Ramos (cell line): ENCODE measurements at regions not wholly inside any gene's neighbourhood (a gene's known extent, or its start where the extent isn't known, plus 50 kb on each side); places are given as distances from the start of the nearest gene placed in this dataset.

Experiments
- in situ Hi-C: fragments of 300-500 bp; cut with MboI; formaldehyde crosslinking; loops from one replicate; pipeline ENCODE4 v1.14.3; 2022; ENCODE audit warnings: low sequenced_read_pairs; ENCODE audit not compliant: unreplicated experiment

DNA sequence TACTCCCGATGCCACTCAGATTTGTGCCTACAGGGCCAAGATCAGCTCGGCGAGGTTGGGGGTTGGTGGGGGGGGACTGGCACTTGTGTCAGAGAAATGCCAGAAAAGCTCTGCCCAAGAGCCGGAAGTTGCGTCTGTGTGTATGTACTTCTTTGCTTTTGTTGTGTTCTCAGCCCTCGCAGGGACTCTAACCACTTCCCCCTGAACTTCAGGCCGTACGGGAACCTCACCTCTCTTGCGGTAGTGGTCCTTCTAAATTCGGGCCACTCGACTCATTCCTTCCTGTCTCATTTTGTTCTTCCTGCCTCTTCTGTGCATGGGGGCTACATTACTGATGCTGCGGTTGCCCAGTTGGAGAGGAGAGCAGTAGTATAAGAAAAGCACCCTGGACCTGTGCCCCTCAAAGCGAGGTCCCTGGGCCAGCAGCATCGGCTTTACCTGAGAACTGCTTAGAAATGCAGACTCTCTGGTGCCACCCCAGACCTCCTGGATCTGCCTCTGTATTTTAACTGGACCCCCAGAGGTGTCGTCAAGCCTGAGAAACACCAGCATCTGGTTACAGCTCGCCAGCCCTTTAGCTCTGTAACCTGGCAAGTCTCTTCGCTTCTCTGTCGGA is 146.3 kb upstream of the RPS6KA3 start:
- in situ Hi-C loops, result no loop called here

DNA sequence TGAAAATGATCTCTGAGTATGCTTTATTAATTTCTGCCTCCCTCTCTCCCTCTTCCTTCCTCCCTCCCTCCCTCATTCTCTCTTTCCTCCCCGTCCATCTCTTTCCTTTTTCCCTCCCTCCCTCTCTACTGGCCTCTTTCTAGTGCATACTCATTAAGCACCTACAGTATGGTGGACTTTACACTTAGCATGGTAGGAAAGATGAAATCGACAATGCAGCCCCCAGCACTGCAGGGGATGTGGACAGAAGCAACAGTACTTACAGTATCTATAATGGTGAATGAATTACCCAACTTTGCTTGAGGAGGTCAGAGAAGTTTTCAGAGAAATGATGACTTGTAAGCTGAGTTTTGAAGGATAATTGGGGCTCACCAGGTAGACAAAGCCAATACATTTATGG is 143.8 kb upstream of the RPS6KA3 start:
- in situ Hi-C loops, result no loop called here

DNA sequence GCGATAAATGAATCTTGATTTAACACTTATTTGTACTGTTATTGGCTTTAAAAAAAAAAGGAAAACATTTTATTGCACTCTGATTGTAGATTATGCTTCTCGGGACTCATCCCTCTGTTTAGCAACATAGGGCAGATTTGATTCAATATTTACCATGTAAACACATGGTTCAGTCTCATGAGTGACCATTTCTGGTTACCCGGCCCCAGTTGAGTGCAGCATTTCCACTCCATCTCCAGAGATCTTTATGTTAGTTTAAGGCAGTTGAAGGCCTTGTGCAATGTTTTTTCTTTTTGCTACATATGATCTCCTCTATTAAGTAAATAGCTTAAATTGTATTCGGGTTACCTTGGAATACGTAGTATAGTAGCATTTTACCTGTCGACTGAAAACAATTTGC is 143.3 kb upstream of the RPS6KA3 start:
- in situ Hi-C loops, result no loop called here

DNA sequence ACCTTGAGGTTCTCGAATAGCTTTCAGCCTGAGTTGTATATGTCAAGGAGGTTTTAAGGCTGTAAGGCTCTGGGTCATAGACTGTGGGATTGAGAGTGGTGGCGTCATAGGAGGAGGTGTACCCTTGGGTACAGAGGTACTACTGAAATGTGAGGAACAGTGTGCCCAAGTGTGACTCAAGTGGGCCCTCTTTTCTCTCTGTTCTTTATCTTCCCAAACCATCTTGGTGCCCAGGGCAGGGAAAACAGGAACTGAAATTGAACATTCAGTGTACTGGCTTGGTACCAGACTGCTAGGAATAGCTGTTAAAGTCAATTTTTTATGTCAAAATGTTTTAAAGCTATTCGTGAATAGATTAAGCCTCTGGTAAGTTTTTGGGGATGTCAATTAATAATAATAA is 136.2 kb upstream of the RPS6KA3 start:
- in situ Hi-C loops, result no loop called here

DNA sequence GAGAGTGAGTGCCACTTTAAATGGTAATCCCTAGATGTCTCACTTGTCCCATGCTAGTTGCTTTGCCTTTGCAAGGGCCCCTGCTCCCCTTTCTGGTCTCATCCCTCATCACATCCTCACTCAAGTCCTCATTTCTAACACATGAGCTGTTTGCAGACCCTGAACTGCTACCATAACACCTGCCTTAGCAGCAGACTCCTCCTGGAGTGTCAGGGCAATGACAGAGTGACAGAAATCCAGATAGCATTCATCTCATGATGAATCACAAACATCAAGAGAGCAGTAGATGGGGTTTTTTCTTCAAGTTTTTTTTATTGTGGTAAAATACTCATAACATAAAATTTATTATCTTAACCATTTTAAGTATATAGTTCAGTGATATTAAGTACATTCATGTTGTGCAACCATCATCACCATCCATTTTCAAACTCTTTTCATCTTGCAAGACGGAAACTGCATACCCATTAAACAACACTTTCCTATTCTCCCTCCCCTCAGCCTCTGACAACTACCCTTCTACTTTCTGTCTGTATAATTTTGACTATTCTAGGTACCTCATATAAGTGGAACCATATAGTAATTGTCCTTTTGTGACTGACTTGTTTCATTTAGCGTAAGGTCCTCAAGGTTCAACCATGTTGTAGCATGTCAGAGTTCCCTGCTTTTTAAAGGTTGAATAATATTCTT is 133.2 kb upstream of the RPS6KA3 start:
- in situ Hi-C loops, result no loop called here

DNA sequence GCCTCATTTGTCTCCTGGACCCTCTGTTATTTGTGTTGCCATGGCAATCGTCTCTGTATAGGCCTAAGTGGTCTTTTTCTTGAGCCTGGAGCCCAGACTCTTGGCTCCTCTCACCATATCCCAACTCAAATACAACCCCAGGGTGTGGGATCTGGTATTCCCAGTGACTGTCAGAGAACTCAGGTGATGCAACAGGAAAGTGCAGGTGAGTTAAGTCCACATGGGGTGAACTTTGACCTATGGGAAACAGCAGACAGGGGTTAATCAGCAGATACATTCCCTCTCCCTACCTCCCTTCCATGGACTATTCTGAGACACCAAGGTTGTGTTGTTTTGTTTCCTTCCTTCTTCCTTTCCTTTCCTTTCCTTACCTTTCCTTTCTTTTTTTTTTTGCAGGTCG is 130.9 kb upstream of the RPS6KA3 start:
- in situ Hi-C loops, result no loop called here

DNA sequence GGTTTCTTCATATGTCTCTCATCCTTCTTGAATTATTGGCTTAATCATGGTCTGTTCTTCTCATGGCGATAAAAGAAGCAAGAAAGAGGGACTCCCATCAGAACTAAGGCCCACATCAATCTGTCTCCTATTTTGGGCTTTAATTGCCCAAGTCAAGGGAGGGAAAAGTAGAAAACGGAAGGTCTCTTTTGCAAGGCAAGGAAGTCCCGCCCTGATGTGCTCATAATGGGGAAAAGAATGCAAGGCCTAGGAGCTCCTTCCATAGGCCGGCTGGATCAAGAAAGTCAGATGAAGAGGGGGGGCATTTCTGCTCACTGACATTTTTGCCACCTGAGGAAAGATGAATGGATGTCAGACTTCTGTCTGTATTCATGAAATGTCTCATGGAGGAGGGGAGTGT is 127.7 kb upstream of the RPS6KA3 start:
- in situ Hi-C loops, result no loop called here

DNA sequence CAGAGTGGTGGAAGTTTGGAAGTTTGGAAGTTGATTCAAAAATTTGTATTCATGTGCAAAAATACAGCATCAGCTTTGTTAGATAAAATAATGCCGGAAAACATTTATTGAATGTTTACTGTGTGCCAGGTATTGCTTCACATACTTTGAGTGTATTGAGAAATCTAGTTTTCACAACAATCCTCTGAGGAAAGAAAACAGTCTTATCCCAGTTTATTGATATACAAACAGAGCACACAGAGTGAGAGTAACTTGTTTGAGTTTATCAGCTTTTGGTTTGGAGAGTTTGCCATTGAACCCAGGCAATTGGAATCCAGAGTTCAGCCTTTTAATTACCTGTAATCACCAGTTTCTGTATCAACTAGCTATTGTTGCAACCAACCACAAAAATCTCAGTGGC is 127.2 kb upstream of the RPS6KA3 start:
- in situ Hi-C loops, result no loop called here

DNA sequence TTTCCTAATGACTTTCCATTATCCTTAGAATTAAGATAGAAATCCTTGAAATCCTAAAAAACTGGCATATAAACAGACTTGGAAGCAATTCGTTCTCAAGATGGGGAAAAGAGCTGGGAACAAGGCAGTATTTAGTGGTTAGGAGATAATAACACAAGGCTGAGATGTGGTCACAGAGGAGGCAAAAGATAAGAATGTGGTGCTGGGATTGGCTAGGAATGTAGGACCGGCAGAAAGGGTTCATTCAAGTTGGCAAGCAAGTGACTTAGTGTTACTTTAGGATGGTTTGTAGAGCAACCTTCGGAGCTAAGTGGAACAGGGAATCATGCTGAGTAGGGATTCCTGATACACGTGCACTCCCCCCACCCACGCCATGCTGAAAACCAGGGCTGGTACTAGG is 121.9 kb upstream of the RPS6KA3 start:
- in situ Hi-C loops, result no loop called here

DNA sequence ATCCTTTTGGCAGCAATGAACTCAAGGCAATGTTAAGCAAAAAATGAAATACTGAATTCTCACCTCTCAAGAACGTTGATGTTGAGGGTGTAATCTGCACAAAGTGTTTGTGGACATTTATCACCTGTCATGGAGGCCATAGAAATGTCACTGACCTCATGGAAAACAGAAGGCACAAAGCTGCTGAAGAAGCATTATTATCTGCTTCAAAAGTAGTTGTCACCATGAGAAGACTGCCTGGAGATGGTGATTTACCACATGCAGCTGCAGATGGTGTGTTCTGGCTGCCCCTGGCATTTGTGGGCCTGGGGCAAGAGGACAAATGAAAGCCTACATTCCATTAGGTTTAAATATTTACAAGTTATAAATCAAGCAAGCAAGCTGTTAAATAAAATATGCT is 116.8 kb upstream of the RPS6KA3 start:
- in situ Hi-C loops, result no loop called here

DNA sequence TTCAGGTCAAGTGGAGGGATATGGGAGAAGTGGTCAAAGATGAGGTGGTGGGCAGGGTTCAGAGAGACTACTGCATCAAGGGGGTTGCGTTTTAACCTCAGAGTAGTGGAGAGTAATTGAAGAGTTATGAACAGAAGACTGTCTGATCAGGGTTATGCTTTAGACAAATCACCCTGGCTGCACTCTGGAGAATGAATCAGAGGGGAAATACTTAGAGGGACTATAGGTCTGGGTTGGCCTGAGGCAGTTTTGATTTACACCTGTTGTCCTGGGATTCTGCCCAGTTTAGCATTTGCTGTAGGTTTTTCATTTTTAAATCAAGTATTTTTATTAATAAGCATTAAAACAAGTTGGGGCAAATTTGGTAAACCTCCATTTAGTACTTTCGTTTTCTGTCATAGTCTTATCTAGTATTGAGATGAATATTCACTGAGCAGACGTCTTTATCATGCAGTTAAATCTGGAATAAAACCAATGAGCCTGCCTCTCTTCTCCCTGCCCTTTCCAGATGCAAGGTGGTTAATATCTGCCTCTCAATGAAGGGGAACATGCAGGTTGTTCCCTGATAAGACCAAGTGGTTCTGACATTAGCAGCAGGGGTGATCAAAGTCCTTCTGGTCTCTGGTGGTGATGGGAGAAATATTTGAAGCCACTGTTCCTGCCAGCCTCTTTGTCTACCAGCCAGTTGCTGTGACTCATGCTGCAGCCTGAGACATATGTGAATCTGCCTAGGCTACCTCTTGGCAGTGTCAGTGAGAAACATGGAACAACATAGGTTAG is 116.0 kb upstream of the RPS6KA3 start:
- in situ Hi-C loops, result no loop called here

DNA sequence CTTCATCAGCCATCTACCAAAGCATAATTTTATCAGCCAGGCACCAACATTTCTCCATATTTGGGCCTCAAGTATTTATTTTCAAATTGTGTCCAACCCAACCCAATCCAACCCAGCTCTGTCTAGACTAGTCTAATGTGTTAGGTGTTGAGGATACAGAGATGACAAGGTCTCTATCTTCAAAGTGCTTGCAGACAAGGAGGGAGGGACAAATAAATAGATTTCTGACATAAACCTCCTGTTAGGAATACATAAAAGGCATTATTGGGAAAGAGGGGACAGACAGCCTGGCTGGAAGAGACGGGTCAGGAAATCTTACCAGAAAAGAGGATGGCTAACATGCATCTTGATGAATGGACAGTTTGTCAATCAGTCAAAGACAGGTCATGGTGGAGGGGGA is 115.4 kb upstream of the RPS6KA3 start:
- in situ Hi-C loops, result no loop called here

DNA sequence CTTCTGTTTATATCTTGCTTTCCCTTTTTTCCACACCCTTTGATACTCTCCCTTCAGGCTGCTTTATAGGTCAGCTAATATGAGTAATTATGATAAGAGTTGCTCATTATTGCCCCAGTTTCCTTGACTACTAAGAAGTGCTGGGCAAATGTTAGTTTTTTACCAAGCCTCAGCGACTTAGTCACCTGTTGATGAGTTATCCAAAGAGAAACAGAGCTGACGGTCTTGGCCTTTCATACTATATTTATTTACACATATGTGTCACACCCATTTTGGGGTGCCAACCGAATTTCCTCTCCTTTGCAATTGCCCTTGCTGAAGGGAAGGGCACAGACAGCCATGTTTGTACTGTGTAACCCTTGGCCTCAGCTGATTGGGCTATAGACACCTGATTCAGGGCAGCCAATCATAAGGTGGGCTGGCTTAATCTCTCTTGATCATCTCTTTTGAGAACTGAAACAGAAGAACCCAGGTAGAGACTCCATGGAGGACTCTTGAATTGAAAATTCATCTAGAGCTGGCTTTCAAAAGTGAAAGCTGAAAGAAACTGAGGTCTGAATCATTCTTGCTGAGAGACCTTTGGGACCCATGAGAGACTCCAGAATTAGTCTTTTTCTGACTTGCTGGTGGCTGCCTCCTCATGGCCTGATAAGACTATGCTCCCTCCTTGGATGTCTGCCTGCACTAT is 111.7 kb upstream of the RPS6KA3 start:
- in situ Hi-C loops, result no loop called here

DNA sequence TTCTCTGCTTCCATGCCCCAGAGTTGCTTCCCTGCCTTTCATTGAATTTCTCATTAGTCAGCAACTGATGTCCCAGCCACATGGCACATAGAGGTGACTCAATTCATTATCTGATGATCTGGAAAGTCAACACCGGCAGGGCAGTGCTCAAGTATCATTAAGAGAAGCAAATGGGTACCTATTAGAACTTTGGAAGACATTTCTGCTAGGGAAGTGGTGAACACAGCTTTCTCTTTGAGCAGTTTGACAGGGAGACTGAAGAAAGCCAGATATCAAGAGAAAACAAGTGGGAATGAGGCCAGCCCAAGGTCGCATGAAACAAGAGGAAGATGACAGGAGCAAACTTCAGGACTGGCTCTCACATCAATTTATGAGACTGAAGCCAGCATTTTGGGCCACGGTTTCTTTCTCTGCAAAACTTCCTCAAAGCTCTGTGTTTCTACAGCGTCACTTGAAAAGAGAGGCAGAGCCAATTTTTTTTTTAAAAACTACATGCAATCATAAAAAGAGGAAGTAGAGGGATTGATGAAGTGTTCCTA is 108.3 kb upstream of the RPS6KA3 start:
- in situ Hi-C loops, result no loop called here

DNA sequence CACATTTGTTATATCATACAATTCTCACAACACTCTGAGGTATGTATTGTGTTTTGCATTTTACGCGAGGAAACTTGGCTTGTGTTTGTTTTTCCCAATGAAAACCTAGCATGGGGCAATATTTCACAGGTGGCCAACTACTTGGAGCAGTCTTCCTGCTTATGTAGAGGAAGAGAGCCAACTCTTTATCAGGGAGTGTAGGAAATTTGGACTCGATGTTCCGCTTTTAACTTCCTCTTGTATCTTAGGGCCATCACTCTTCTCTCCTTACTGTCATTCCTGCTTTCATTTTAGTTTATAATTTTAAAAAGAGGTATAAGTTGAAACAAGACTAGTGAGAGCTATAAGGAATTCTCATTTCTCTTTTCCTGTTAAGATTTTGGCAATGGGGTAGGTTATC is 107.7 kb upstream of the RPS6KA3 start:
- in situ Hi-C loops, result no loop called here

DNA sequence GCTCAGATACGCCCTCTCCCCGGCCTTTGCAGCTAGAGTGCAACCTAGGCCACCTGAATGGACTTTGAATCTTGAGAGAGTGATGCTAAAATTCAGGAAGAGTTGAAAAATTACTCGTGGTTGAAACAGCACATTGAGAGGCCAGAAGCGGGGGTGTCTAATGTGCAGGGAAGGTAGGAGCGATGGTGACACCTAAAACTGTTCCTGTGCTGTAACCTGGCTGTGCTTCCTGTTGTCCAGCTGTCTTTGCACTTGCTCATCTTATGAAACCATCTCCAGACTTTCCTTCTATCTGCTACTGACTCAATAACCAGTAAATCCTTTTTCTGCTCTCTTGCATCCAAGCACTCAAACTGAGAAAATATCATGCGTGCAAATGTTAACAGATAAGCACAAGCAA is 106.4 kb upstream of the RPS6KA3 start:
- in situ Hi-C loops, result no loop called here

DNA sequence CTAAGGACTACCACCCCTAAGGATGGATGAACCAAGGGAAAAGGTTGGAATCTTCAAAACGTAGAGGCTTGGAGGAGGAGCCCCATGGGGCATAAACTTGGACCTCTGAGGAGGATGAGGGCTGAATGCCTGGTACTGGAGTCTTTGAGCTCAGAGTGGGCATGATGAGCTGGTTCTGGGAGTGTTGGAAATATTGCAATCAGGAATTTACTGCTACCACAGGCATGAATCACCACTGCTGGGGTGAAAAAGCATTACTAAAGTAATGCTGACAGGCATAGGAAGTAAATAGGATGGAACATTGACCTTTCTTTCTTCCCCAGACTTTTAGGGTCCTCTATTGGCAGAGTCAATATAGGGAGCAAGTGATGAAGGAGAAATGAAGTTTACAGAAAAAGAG is 105.8 kb upstream of the RPS6KA3 start:
- in situ Hi-C loops, result no loop called here

DNA sequence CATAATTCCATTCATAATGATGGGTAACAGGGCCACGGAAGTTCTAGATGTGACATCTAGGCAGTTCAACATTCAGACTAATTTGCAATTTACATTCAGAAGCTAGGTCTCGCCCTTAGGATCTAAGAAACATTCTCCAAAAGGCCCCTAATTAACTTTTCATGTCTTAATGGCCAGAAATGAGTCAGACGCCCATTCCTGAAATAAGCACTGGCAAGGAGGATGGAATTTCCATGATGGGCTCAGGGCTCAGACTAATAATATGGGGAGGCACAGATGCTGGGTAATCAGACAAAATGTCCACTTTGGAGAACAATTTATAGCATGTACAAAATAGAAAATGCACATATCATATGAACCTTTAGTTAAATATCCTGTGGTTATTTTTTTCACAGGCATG is 102.8 kb upstream of the RPS6KA3 start:
- in situ Hi-C loops, result no loop called here

DNA sequence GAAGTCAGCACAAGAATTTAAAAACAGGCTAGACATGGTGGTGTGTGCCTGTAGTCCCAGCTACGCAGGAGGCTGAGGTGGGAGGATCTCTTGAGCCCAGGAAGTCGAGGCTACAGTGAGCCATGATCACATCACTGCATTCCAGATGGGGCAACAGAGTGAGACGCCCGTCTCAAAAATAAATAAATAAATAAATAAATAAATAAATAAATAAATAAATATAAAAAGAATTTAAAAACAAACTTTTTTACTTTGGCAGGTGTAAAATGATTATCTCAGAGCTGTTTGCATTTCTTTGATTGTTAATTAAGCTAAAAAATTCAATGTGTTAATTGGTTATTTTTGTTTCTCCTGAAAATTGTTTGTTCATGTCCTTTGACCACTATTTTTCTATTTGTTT is 97.5 kb upstream of the RPS6KA3 start:
- in situ Hi-C loops, result no loop called here

DNA sequence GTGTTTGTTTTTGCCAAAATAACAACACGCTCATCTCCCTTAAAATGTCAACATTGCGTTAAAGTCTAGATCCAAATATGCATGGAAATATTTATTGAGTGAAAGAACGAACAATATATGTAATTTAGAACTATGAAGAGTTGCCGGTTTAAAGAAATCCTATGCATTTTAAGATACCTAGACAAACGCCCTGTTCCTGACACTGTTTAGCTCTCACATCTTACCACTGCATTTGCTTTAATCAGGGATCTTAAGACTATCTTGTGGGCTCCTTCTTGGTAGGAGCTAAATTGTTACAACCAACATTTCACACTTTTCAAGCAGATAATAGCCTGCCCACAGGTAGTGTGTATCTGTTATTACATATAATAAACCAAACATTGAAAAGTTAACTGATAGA is 96.6 kb upstream of the RPS6KA3 start:
- in situ Hi-C loops, result no loop called here
